ENCODE measurements at regions not wholly inside any gene's neighbourhood (a gene's known extent, or its start where the extent isn't known, plus 50 kb on each side); places are given as distances from the start of the nearest gene placed in this dataset.

DNA sequence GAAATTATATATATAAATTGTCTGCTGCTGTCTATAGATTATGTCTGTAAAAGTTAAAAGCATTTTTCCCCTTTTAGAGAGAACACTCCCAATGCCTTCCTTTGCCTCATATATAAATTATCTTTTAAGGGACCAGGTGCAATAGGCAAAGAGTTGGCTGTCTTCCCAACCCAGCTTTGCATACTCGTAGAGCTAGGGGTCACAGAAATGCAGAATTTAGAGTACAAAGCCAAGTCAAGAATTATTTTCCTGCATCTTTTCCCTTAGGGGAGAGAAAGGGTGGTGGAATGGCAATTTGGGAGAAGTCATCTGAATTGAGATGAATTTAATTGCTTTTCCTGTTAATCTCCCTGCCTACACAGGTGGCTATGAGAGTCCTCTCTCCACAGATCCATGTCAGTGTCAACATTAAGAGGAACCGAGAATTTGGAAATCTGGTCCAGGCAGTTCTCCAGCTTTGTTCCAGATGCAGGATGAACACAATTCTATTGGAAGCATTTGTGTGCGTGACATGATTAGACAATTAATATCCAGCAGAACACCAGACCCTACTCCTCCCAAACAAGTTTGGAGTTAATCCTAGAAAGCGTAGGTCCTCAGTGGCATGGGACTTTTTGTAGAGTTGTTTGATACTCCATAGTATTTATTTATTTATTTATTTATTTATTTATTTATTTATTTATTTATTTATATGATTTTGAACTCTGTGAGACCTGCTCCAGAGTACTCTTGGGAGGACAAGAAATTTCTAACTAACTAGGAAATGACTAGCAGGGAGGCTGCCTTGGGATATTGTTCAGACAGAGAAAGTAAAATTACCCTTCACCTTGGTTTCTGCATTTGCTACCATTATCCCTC is 80.3 kb upstream of the SKAP2 start:
- H2AFZ ChIP-seq (ENCODE audit: control insufficient read depth, low read length): no peak overlapping the region
- no peaks in the 10 kb centered on the region for H4K20me1 ChIP-seq (ENCODE audit: control insufficient read depth, extremely low read depth, insufficient read depth, low read length)
- DNase-seq (ENCODE audit: low read depth, low spot score) (no peak), FAIRE-seq (no peak)
- no peaks in the 10 kb centered on the region for H3K9me1 ChIP-seq (ENCODE audit: control insufficient read depth, extremely low read depth, insufficient read depth, low read length)
- peaks cover 19% of the 10 kb centered on the region for H3K4me1 ChIP-seq (ENCODE audit: control insufficient read depth, extremely low read depth, insufficient read depth, low read length)
- H3K4me3 ChIP-seq (ENCODE audit: control insufficient read depth in 2 of 3, extremely low read depth in 1 of 3, insufficient read depth in 2 of 3, low read depth in 1 of 3, low read length in 3 of 3): no peak overlapping the region
- no peak overlapping the region for H3K9ac ChIP-seq (ENCODE audit: control insufficient read depth, extremely low read depth, insufficient read depth, low read length)
- H3K79me2 ChIP-seq (ENCODE audit: control insufficient read depth, insufficient read depth, low read length): no peaks in the 10 kb centered on the region
- no peaks in the 10 kb centered on the region for H3K27me3 ChIP-seq (ENCODE audit: control insufficient read depth, extremely low read depth, insufficient read depth, low read length)
- dilution Hi-C loops (cut with MboI; ENCODE audit: extremely low pct_ligation_motif_present, low sequenced_read_pairs): no loop called here
- no peak overlapping the region for H3K4me2 ChIP-seq (ENCODE audit: control insufficient read depth, extremely low read depth, insufficient read depth, low read depth, low read length)
- no peak overlapping the region for H3K27ac ChIP-seq (ENCODE audit: control insufficient read depth, insufficient read depth, low read length)
- no peak for TF ChIP-seq EZH2 (IDR thresholded peaks at IDR 0.05; ENCODE audit: low read length)
- no peaks in the 10 kb centered on the region for H3K36me3 ChIP-seq (ENCODE audit: control insufficient read depth in 2 of 2, extremely low read depth in 1 of 2, insufficient read depth in 2 of 2, low read length in 2 of 2)
- no peaks in the 10 kb centered on the region for H3K9me3 ChIP-seq (ENCODE audit: control insufficient read depth, low read depth, low read length)

- TF ChIP-seq EZH2 (IDR thresholded peaks at IDR 0.05; ENCODE audit: low read length): no peak
- TF ChIP-seq, protein P1, sequence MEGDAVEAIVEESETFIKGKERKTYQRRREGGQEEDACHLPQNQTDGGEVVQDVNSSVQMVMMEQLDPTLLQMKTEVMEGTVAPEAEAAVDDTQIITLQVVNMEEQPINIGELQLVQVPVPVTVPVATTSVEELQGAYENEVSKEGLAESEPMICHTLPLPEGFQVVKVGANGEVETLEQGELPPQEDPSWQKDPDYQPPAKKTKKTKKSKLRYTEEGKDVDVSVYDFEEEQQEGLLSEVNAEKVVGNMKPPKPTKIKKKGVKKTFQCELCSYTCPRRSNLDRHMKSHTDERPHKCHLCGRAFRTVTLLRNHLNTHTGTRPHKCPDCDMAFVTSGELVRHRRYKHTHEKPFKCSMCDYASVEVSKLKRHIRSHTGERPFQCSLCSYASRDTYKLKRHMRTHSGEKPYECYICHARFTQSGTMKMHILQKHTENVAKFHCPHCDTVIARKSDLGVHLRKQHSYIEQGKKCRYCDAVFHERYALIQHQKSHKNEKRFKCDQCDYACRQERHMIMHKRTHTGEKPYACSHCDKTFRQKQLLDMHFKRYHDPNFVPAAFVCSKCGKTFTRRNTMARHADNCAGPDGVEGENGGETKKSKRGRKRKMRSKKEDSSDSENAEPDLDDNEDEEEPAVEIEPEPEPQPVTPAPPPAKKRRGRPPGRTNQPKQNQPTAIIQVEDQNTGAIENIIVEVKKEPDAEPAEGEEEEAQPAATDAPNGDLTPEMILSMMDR (optimal IDR thresholded peaks at IDR 0.05 in 1 of 3, IDR thresholded peaks at IDR 0.05 in 1 of 3, conservative IDR thresholded peaks at IDR 0.05 in 1 of 3; ENCODE audit: extremely low read depth in 1 of 3, insufficient read depth in 2 of 3, low read length in 3 of 3): no peak
- Histone ChIP-seq H2AFZ (ENCODE audit: control insufficient read depth, low read length) (no peak overlapping the region), H4K20me1 (ENCODE audit: control insufficient read depth, extremely low read depth, insufficient read depth, low read length) (no peaks in the 10 kb centered on the region), H3K9me1 (ENCODE audit: control insufficient read depth, extremely low read depth, insufficient read depth, low read length) (no peaks in the 10 kb centered on the region), H3K27me3 (ENCODE audit: control insufficient read depth, extremely low read depth, insufficient read depth, low read length) (no peaks in the 10 kb centered on the region), H3K79me2 (ENCODE audit: control insufficient read depth, insufficient read depth, low read length) (no peaks in the 10 kb centered on the region), H3K4me3 (ENCODE audit: control insufficient read depth in 2 of 3, extremely low read depth in 1 of 3, insufficient read depth in 2 of 3, low read depth in 1 of 3, low read length in 3 of 3) (no peak overlapping the region), H3K4me1 (ENCODE audit: control insufficient read depth, extremely low read depth, insufficient read depth, low read length) (peaks cover 5% of the 10 kb centered on the region), H3K27ac (ENCODE audit: control insufficient read depth, insufficient read depth, low read length) (no peak overlapping the region), H3K36me3 (ENCODE audit: control insufficient read depth in 2 of 2, extremely low read depth in 1 of 2, insufficient read depth in 2 of 2, low read length in 2 of 2) (no peaks in the 10 kb centered on the region), H3K9me3 (ENCODE audit: control insufficient read depth, low read depth, low read length) (no peaks in the 10 kb centered on the region), H3K4me2 (ENCODE audit: control insufficient read depth, extremely low read depth, insufficient read depth, low read depth, low read length) (no peak overlapping the region), H3K9ac (ENCODE audit: control insufficient read depth, extremely low read depth, insufficient read depth, low read length) (no peak overlapping the region)
- dilution Hi-C loops (cut with MboI; ENCODE audit: extremely low pct_ligation_motif_present, low sequenced_read_pairs): no loop called here
- DNase-seq (ENCODE audit: low read depth, low spot score): no peak
- FAIRE-seq: peak; percentile 55
Observed at GRCh38 chr7:26937939-26938623, 73.7 kb upstream of the SKAP2 start.
